Heart right ventricle (tissue), 16 donors: ENCODE measurements at regions not wholly inside any gene's neighbourhood (a gene's known extent, or its start where the extent isn't known, plus 50 kb on each side); places are given as distances from the start of the nearest gene placed in this dataset.

Experiments
- ATAC-seq, 8 donors: fragments of 200-7000 bp; cut with Tn5 transposase; one replicate each; pipeline ENCODE4 v1.9.1; 2020; ENCODE audit warnings: mild to moderate bottlenecking in 8 of 8, moderate library complexity in 8 of 8, moderate number of reproducible peaks in 1 of 8
- DNase-seq, 2 donors: peaks; one replicate each; pipeline ENCODE4 v3.0.0-alpha.2; 2020
- H3K27ac ChIP-seq, 10 donors: fragments of 200-600 bp; sonication (generic) in 2 of 10; one replicate each; pipeline versions ENCODE4 v1.5.0 to v1.8.0; 2020 to 2022; ENCODE audit warnings: mild to moderate bottlenecking in 3 of 10
- H3K27me3 ChIP-seq, 7 donors: fragments of 200-600 bp; one replicate each; pipeline ENCODE4 v1.8.0; 2021 to 2022; ENCODE audit warnings: mild to moderate bottlenecking in 2 of 7
- H3K36me3 ChIP-seq, 9 donors: fragments of 200-600 bp; sonication (generic) in 1 of 9; one replicate each; pipeline versions ENCODE4 v1.5.0 to v1.8.0; 2020 to 2022; ENCODE audit warnings: mild to moderate bottlenecking in 2 of 9
- H3K4me1 ChIP-seq, 9 donors: fragments of 200-600 bp; sonication (generic) in 1 of 9; one replicate each; pipeline versions ENCODE4 v1.5.0 to v1.8.0; 2020 to 2022; ENCODE audit warnings: mild to moderate bottlenecking in 4 of 9
- H3K4me3 ChIP-seq, 10 donors: fragments of 200-600 bp; sonication (generic) in 2 of 10; one replicate each; pipeline versions ENCODE4 v1.5.0 to v1.8.0; 2020 to 2022; ENCODE audit warnings: mild to moderate bottlenecking in 7 of 10, moderate library complexity in 2 of 10
- H3K9me3 ChIP-seq, 11 donors: fragments of 200-600 bp in 10 of 11; sonication (generic) in 2 of 11; one replicate each; pipeline versions ENCODE4 v1.5.0 to v1.8.0; 2013 to 2022; ENCODE audit warnings: mild to moderate bottlenecking in 2 of 11, control low read depth in 1 of 11, moderate library complexity in 1 of 11
- CTCF ChIP-seq, 9 donors: fragments of 200-600 bp; sonication (generic) in 2 of 9; IDR thresholded peaks; one replicate each; pipeline versions ENCODE4 v1.5.0 to v1.8.0; 2021 to 2022; ENCODE audit warnings: antibody characterized with exemption in 9 of 9, mild to moderate bottlenecking in 5 of 9, moderate library complexity in 1 of 9
- WGBS, 2 donors: extraction: QIAGEN DNeasy Blood & Tissue Kit; methylation state at CpG; one replicate each; pipeline ENCODE4 v1.1.7; 2013; ENCODE audit warnings: inconsistent platforms in 1 of 2; 5-methylcytosine and 5-hydroxymethylcytosine counted together
- intact Hi-C, 10 donors: fragments of 100-400 bp; cut with DNase I; formaldehyde crosslinking; loops; one replicate each; pipeline versions ENCODE4 v1.11.1 to v1.14.2; 2022
- donor health status: Arrhythmogenic right ventricular cardiomyopathy.
- donor health status: ischemic (EF 13 %, LVEDD 7.1; RV severe dilation, severe dysfunction).
- donor health status: healthy with polysubstance abuse.
- donor health status: DM: no; HTN: yes; CAD: no.
- donor health status: DM: no; HTN: no; CAD: no.
- donor health status: ischemic (EF 25% LVEDD 6.9; RV normal size, moderate dysfunction).
- donor health status: ischemic (EF 25% LVEDD 5.7; RV mildly dilated, moderate dysfunction).
- donor health status: healthy.
- donor health status: DM: yes; HTN: yes; CAD: no.
- donor health status: Ischemic cardiomyopathy.
- donor health status: ischemic (EF 35%, LVEDD 5.7; RV mildly dilated, moderate dysfunction).
- donor health status: nonischemic (EF 11% LVEDD 7.7; RV severe dilation, severe dysfunction).
- donor health status: DM: yes; HTN: yes; CAD: no.
- donor health status: PGD.
- donor health status: ischemic (EF 29% LVEDD 5.4; RV normal size, mild dysfunction).
- donor health status: nonischemic (EF 23%, LVEDD 6.1; RV moderate dilation, normal function).

GRCh38 chr4:187016101-187016500 is 292.4 kb upstream of the FAT1 start:
- DNase-seq (no peak), ATAC-seq (no peak)
- H3K4me3 ChIP-seq, result no peak overlapping the region
- no peaks in the 10 kb centered on the region for H3K27me3 ChIP-seq
- no peak for TF ChIP-seq CTCF (IDR thresholded peaks at IDR 0.05)
- intact Hi-C loops, result no loop called here
- H3K27ac ChIP-seq, result no peak overlapping the region
- WGBS, 2 donors, result 65 to 79% methylated on average over 3 of the region's 3 CpGs
- no peaks in the 10 kb centered on the region for H3K4me1 ChIP-seq
- no peaks in the 10 kb centered on the region for H3K36me3 ChIP-seq
- H3K9me3 ChIP-seq, result peaks cover 0 to 4% (median 0%) of the 10 kb centered on the region in 11 donors

DNA sequence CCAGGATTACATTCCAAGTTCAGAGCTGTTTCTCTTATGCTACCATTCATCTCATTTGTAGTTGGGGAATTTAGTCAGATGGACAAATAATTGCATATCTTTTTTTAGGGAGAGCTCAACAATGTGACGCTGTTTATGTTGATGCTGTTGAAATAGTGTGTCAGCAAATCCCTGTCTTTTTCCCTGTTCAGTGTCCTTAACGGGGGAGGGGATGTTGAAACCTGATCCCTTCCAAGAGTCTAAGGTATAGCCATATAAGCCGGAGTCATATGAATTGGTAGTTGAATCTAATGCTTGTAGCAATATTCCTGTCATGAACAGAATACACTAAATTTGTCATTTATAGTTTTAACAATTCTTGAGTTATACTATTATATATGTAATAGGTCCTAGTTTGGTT is 293.5 kb upstream of the FAT1 start:
- H3K4me3 ChIP-seq, result no peak overlapping the region
- no peak overlapping the region for H3K27ac ChIP-seq
- TF ChIP-seq CTCF (IDR thresholded peaks at IDR 0.05), result no peak
- WGBS, 2 donors, result 33 to 39% methylated on average over 3 of the region's 3 CpGs
- no peaks in the 10 kb centered on the region for H3K4me1 ChIP-seq
- intact Hi-C loops, result no loop called here
- H3K36me3 ChIP-seq, result no peaks in the 10 kb centered on the region
- ATAC-seq (no peak), DNase-seq (no peak)
- peaks cover 0 to 4% (median 0%) of the 10 kb centered on the region in 11 donors for H3K9me3 ChIP-seq
- H3K27me3 ChIP-seq, result no peaks in the 10 kb centered on the region

DNA sequence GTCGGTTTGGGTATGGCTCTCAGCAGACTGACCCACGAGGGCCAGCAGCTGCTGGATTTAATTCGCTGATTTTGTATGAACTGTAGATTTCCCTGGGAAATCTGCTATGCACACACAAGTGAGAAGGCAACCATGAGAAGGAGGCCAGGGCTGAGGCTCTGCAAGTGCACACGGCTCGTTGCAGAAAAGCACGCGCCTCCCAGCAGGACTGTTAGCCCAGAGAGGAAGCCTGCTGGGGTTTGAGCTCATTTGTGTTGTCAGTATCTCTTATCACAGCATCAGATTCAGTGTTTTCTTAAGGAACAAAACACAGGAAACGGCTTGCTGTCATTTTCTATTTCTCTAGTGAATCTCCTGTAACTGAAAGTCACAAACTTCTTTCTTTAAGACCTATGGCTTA is 296.2 kb upstream of the FAT1 start:
- intact Hi-C loops, result no loop called here
- H3K27ac ChIP-seq, result no peak overlapping the region
- no peaks in the 10 kb centered on the region for H3K36me3 ChIP-seq
- no peaks in the 10 kb centered on the region for H3K27me3 ChIP-seq
- WGBS, 2 donors, result 45 to 49% methylated on average over 8 of the region's 8 CpGs
- peaks cover 0 to 4% (median 0%) of the 10 kb centered on the region in 11 donors for H3K9me3 ChIP-seq
- ATAC-seq, result no peak
- no peak for TF ChIP-seq CTCF (IDR thresholded peaks at IDR 0.05)
- no peak for DNase-seq
- H3K4me3 ChIP-seq, result no peak overlapping the region
- H3K4me1 ChIP-seq, result no peaks in the 10 kb centered on the region

DNA sequence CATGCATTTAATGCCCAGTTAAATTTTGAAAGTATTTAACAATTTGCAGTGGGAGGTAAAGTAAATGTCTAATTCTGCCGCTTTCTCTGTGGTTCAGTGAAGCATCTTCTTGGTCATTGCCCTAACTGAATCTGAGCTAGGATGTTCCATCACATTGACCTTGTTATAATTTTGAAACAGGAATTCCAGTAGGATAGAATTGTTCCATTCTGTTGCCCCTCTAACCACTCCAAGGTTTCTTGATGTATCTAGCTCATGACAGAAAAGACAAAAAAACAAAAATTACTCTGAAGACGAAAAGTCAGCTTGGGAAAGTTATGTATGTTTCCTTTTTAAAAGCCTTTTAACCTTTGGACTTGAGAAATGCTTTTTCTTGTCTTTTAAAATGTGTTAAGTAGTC is 297.0 kb upstream of the FAT1 start:
- DNase-seq (no peak), ATAC-seq (no peak)
- Histone ChIP-seq H3K27ac (no peak overlapping the region), H3K9me3 (peaks cover 0 to 4% (median 0%) of the 10 kb centered on the region in 11 donors), H3K27me3 (no peaks in the 10 kb centered on the region), H3K36me3 (no peaks in the 10 kb centered on the region), H3K4me1 (no peaks in the 10 kb centered on the region), H3K4me3 (no peak overlapping the region)
- no peak for TF ChIP-seq CTCF (IDR thresholded peaks at IDR 0.05)
- intact Hi-C loops, result no loop called here
- WGBS, 2 donors, result 81 to 84% methylated on average over 2 of the region's 2 CpGs
